Glutamatergic neuron (in vitro differentiated cells): ENCODE measurements at regions not wholly inside any gene's neighbourhood (a gene's known extent, or its start where the extent isn't known, plus 50 kb on each side); places are given as distances from the start of the nearest gene placed in this dataset.

Source experiments
- DNase-seq: peaks from one replicate; pipeline ENCODE4 v3.0.0; 2022
- H3K27ac Mint-ChIP-seq: one replicate; pipeline ENCODE4 v1.8.0; 2020; ENCODE audit warnings: mild to moderate bottlenecking, mixed read lengths, inconsistent platforms; ENCODE audit not compliant: unreplicated experiment
- H3K27me3 Mint-ChIP-seq: one replicate; pipeline ENCODE4 v1.8.0; 2020; ENCODE audit warnings: mild to moderate bottlenecking, moderate library complexity, mixed read lengths, inconsistent platforms; ENCODE audit not compliant: unreplicated experiment
- H3K36me3 Mint-ChIP-seq: one replicate; pipeline ENCODE4 v1.8.0; 2020; ENCODE audit warnings: mild to moderate bottlenecking, mixed read lengths, inconsistent platforms; ENCODE audit not compliant: unreplicated experiment
- H3K4me1 Mint-ChIP-seq: one replicate; pipeline ENCODE4 v1.8.0; 2020; ENCODE audit warnings: mild to moderate bottlenecking, low read depth, mixed read lengths, inconsistent platforms; ENCODE audit not compliant: unreplicated experiment
- H3K4me3 Mint-ChIP-seq: one replicate; pipeline ENCODE4 v1.8.0; 2020; ENCODE audit warnings: mild to moderate bottlenecking, mixed read lengths, inconsistent platforms; ENCODE audit not compliant: unreplicated experiment
- H3K9me3 Mint-ChIP-seq: one replicate; pipeline ENCODE4 v1.8.0; 2020; ENCODE audit warnings: mild to moderate bottlenecking, moderate library complexity, mixed read lengths, inconsistent platforms; ENCODE audit not compliant: unreplicated experiment
- CTCF ChIP-seq: fragments of 200-600 bp; sonication (generic); IDR thresholded peaks from one replicate; pipeline ENCODE4 v1.5.0; 2021; ENCODE audit not compliant: partially characterized antibody, unreplicated experiment

DNA sequence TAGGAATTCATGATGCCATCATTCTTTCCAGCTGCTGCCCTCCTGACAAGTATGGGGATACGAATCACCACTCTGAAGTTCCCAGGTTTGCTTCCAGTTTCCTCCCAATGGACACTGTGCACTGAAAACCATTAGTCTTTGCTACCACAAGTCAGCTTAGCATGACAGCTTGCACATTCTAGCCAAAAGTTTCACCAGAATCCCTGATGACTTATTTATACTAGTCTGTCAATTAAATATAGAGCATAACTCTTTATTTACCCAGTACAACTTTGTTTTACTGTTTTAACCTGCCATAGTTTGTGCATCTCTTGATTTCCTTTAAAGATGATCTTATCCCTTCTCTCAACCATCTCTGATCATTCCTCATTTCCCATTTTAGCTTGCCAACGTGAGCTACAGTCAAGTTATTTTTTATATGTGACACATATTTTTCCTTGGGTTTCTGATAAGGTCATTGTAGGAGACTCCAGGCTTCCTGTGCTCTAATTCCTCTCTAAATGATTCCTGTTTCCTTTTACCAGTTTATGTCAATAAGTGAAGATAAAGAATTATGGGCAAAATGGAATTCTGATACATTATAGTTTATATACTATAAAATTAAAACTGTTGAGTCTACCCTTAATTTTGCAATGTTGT, 167.5 kb upstream of the MEOX2 start:
- no peak for DNase-seq
- TF ChIP-seq CTCF: no peak
- H3K4me1 Mint-ChIP-seq: peaks cover 63% of the 10 kb centered on the region
- H3K4me3 Mint-ChIP-seq: no peak overlapping the region
- peaks cover 1% of the 10 kb centered on the region for H3K9me3 Mint-ChIP-seq
- no peak overlapping the region for H3K27ac Mint-ChIP-seq
- peaks cover 4% of the 10 kb centered on the region for H3K27me3 Mint-ChIP-seq
- H3K36me3 Mint-ChIP-seq: no peaks in the 10 kb centered on the region

DNA sequence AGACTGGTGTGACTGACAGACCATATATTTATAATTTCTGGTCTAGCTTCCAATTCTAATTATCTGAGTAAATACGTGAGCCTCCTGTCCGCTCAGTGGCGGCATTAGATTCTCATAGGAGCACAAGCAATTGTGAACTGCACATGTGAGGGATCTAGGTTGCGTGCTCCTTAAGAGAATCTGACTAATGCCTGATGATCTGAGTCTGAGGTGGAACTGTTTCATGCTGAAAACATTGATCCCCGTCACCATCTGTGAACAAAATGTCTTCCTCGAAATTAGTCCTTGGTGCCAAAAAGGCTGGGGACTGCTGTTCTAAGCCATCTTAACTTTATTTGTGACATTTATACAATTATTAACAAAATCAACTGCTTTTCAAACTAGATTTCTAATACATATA, 164.7 kb upstream of the MEOX2 start:
- Mint-ChIP-seq H3K27me3 (peaks cover 1% of the 10 kb centered on the region), H3K9me3 (peaks cover 1% of the 10 kb centered on the region), H3K36me3 (no peaks in the 10 kb centered on the region), H3K27ac (peak overlapping the region; percentile 84), H3K4me3 (no peak overlapping the region), H3K4me1 (peaks cover 59% of the 10 kb centered on the region)
- no peak for TF ChIP-seq CTCF
- no peak for DNase-seq

DNA sequence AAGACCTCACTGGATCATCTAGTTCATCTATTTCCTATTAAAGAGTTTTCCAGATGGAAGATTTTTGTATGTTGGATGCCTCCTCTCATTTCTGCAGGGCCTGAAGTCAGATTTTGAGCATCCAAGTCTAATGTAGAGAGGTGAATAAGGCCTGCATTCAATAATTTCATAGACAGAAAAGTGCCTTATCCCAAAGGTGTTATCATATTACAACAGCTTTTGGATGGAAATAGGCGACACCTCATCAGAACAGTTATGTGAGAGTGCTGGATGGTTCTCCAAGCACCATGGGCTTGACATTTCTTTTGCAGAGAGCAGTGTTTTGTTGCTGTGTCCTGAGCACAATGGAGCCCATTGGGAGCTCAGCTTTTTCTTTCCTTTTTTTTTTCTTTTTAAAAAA, 162.4 kb upstream of the MEOX2 start:
- H3K4me1 Mint-ChIP-seq: peaks cover 62% of the 10 kb centered on the region
- peaks cover 9% of the 10 kb centered on the region for H3K9me3 Mint-ChIP-seq
- no peak for DNase-seq
- H3K36me3 Mint-ChIP-seq: no peaks in the 10 kb centered on the region
- no peak for TF ChIP-seq CTCF
- H3K4me3 Mint-ChIP-seq: no peak overlapping the region
- H3K27ac Mint-ChIP-seq: no peak overlapping the region
- H3K27me3 Mint-ChIP-seq: peaks cover 7% of the 10 kb centered on the region

GRCh38 chr7:15848362-15848761, 161.9 kb upstream of the MEOX2 start:
- Mint-ChIP-seq H3K27ac (no peak overlapping the region), H3K36me3 (no peaks in the 10 kb centered on the region), H3K4me1 (peaks cover 59% of the 10 kb centered on the region)

More at GRCh38 chr7:15848362-15848761, 161.9 kb upstream of the MEOX2 start:
- TF ChIP-seq CTCF: no peak
- no peak for DNase-seq
- Mint-ChIP-seq H3K9me3 (peaks cover 9% of the 10 kb centered on the region), H3K4me3 (no peak overlapping the region), H3K27me3 (peaks cover 7% of the 10 kb centered on the region)
